Tibial nerve (tissue), 4 donors: ENCODE measurements at regions not wholly inside any gene's neighbourhood (a gene's known extent, or its start where the extent isn't known, plus 50 kb on each side); places are given as distances from the start of the nearest gene placed in this dataset.

Source experiments
- DNase-seq, 2 donors: peaks; one replicate each; pipeline ENCODE4 v3.0.0-alpha.2; 2019; ENCODE audit warnings: low spot score in 2 of 2
- H3K27ac ChIP-seq, 4 donors: fragments of 200-600 bp; sonication (generic) in 3 of 4; one replicate each; pipeline ENCODE4 v1.5.1; 2017 to 2019; ENCODE audit warnings: mild to moderate bottlenecking in 1 of 4
- H3K27me3 ChIP-seq, 2 donors: fragments of 200-600 bp; sonication (generic) in 1 of 2; one replicate each; pipeline versions ENCODE4 v1.5.1 to v1.6.0; 2017 to 2019
- H3K36me3 ChIP-seq, 3 donors: fragments of 200-600 bp; sonication (generic); one replicate each; pipeline ENCODE4 v1.5.1; 2018 to 2019
- H3K4me1 ChIP-seq, 4 donors: fragments of 200-600 bp; sonication (generic) in 3 of 4; one replicate each; pipeline ENCODE4 v1.5.1; 2017 to 2019
- H3K4me3 ChIP-seq, 4 donors: fragments of 200-600 bp; sonication (generic) in 3 of 4; one replicate each; pipeline ENCODE4 v1.5.1; 2017 to 2019; ENCODE audit warnings: mild to moderate bottlenecking in 1 of 4, moderate library complexity in 1 of 4
- H3K9me3 ChIP-seq, 4 donors: fragments of 200-600 bp; sonication (generic) in 3 of 4; one replicate each; pipeline ENCODE4 v1.5.1; 2017 to 2019
- EP300 ChIP-seq, 2 donors: sonication (generic); formaldehyde crosslinking; IDR thresholded peaks; one replicate each; pipeline ENCODE4 v1.6.1; 2017; ENCODE audit warnings: antibody characterized with exemption in 2 of 2, mild to moderate bottlenecking in 1 of 2
- POLR2A ChIP-seq, 2 donors: fragments of 450-650 bp; IDR thresholded peaks; one replicate each; pipeline ENCODE4 v1.6.1; 2017; ENCODE audit warnings: antibody characterized with exemption in 2 of 2, mild to moderate bottlenecking in 2 of 2, moderate library complexity in 2 of 2
- WGBS, 2 donors: methylation state at CpG; one replicate each; pipeline ENCODE4 v1.1.5; 2018; 5-methylcytosine and 5-hydroxymethylcytosine counted together
- TF ChIP-seq, protein P1 (sequence below), 5 experiments: fragments of 200-600 bp in 3 of 5; fragments of 450-650 bp in 2 of 5; sonication (generic) in 3 of 5; IDR thresholded peaks; one replicate each; pipeline ENCODE4 v1.5.1; 2016 to 2019; ENCODE audit warnings: antibody characterized with exemption in 5 of 5, mild to moderate bottlenecking in 3 of 5, moderate library complexity in 2 of 5

DNA sequence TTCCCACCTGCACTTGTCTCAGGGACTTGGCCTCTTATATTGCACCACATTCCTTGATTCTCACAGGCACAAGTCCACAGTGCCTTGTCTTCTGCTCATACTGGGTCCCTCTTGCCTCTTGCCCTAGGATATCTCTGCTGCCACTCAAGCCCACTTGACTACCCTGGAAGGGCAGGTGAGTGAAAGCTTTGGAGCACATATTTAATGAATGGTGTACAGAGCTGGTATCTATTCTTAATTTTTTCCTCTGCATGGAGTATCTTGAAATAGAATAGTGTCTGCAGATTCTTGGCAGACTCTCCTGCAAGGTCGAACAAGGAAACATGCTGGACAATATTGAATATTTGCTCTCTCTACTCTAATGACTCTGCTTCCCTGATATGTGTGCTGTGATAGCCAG is 1248.0 kb downstream of the MAT2B start:
- H3K4me1 ChIP-seq = no peaks in the 10 kb centered on the region
- H3K9me3 ChIP-seq = no peaks in the 10 kb centered on the region
- no peaks in the 10 kb centered on the region for H3K27me3 ChIP-seq
- 71 to 72% methylated on average over 1 of the region's 1 CpG for WGBS, 2 donors
- H3K27ac ChIP-seq = no peak overlapping the region
- TF ChIP-seq, protein P1, sequence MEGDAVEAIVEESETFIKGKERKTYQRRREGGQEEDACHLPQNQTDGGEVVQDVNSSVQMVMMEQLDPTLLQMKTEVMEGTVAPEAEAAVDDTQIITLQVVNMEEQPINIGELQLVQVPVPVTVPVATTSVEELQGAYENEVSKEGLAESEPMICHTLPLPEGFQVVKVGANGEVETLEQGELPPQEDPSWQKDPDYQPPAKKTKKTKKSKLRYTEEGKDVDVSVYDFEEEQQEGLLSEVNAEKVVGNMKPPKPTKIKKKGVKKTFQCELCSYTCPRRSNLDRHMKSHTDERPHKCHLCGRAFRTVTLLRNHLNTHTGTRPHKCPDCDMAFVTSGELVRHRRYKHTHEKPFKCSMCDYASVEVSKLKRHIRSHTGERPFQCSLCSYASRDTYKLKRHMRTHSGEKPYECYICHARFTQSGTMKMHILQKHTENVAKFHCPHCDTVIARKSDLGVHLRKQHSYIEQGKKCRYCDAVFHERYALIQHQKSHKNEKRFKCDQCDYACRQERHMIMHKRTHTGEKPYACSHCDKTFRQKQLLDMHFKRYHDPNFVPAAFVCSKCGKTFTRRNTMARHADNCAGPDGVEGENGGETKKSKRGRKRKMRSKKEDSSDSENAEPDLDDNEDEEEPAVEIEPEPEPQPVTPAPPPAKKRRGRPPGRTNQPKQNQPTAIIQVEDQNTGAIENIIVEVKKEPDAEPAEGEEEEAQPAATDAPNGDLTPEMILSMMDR (IDR thresholded peaks at IDR 0.05) = no peak
- TF ChIP-seq EP300 (IDR thresholded peaks at IDR 0.05) (no peak), POLR2A (IDR thresholded peaks at IDR 0.05) (no peak)
- no peaks in the 10 kb centered on the region for H3K36me3 ChIP-seq
- no peak overlapping the region for H3K4me3 ChIP-seq
- DNase-seq = no peak

DNA sequence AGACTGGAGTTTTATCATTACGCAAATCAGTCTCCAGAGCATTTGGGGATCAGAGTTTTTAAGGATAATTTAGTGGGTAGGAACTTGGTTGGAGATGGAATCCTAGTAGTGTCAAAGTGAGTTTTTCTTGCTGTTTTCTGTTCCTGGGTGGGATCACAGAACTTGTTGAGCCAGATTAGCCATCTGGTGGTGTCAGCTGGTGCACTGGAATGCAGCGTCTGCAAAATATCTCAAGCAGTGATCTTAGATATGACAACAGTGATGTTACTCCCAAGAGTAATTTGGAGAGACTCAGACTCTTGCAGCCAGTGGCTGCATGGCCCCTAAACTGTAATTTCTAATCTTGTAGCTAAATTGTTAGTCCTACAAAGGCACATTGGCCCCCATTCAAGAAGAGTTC is 1257.8 kb downstream of the MAT2B start:
- TF ChIP-seq POLR2A (IDR thresholded peaks at IDR 0.05) (no peak), EP300 (IDR thresholded peaks at IDR 0.05) (no peak)
- TF ChIP-seq, protein P1 (IDR thresholded peaks at IDR 0.05) = no peak
- H3K27ac ChIP-seq = no peak overlapping the region
- no peak for DNase-seq
- H3K36me3 ChIP-seq = no peaks in the 10 kb centered on the region
- whole genome bisulfite sequencing, 2 donors = 77 to 85% methylated on average over 2 of the region's 2 CpGs
- H3K9me3 ChIP-seq = no peaks in the 10 kb centered on the region
- H3K4me1 ChIP-seq = no peaks in the 10 kb centered on the region
- H3K4me3 ChIP-seq = no peak overlapping the region
- H3K27me3 ChIP-seq = no peaks in the 10 kb centered on the region

DNA sequence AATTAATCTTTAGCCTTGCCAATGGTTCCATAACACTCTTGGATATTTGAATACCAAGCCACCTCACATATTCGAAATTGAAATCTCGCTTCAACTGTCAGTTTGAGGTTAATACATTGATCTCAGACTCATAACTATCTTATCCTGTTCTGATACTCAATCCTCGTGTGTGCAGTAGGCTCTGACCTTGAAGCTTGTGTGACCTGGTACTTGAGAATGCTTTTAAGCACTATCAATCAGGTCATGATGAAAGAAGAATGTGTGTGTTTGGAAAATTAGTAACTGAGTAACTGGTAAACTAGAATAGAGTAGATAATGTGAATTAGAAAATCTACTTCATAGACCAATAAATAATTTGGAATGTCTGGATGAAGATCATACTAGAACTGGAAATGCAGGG is 1266.7 kb downstream of the MAT2B start:
- Histone ChIP-seq H3K27ac (no peak overlapping the region), H3K36me3 (no peaks in the 10 kb centered on the region), H3K9me3 (no peaks in the 10 kb centered on the region), H3K4me3 (no peak overlapping the region), H3K4me1 (no peaks in the 10 kb centered on the region), H3K27me3 (no peaks in the 10 kb centered on the region)
- WGBS, 2 donors = 78 to 86% methylated on average over 3 of the region's 3 CpGs
- TF ChIP-seq EP300 (IDR thresholded peaks at IDR 0.05) = no peak
- TF ChIP-seq, protein P1 (IDR thresholded peaks at IDR 0.05) = no peak
- TF ChIP-seq POLR2A (IDR thresholded peaks at IDR 0.05) = no peak
- DNase-seq = no peak

DNA sequence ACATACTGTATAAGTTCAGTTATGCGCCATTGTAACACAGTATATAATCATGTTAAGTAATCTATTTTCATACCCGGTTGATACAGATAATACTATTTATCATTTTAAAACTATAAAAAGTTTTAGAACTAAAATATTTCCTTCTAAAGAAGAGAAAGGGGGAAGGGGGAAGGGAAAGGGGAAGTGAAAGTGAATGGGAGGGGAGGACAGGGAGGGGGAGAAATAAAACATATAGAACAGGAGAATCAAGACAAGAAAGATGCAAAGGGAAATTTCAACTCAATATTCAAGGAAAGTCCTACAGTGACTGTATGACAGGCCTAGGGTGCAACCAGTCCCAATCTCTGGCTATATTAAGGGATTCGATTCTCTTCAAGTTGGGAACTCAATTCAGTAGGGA is 1278.8 kb downstream of the MAT2B start:
- H3K27me3 ChIP-seq = no peaks in the 10 kb centered on the region
- no peaks in the 10 kb centered on the region for H3K4me1 ChIP-seq
- H3K27ac ChIP-seq = no peak overlapping the region
- H3K4me3 ChIP-seq = no peak overlapping the region
- H3K9me3 ChIP-seq = no peaks in the 10 kb centered on the region
- no peak for DNase-seq
- TF ChIP-seq POLR2A (IDR thresholded peaks at IDR 0.05) (no peak), EP300 (IDR thresholded peaks at IDR 0.05) (no peak)
- TF ChIP-seq, protein P1 (IDR thresholded peaks at IDR 0.05) = no peak
- no peaks in the 10 kb centered on the region for H3K36me3 ChIP-seq
- 89 to 93% methylated on average over 3 of the region's 3 CpGs for WGBS, 2 donors

DNA sequence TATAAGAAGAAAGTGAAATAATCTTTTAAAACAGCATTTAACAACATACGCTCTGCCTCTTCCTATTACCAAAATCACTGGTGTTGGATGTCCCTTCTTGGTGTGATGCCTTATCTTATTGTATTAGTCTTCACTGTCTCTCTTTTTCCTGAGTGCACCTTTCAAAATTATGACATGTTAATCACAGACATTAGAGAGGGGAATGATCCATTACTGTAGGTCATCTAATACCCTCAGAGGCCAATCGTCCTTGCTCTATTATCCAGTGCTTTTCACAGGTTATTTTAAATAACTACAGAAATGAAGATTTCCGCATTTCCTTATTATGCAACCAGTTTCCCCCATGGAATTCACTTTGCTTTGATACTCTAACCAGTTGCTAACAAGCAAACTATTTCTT is 1292.7 kb downstream of the MAT2B start:
- TF ChIP-seq, protein P1 (IDR thresholded peaks at IDR 0.05) = no peak
- no peak for TF ChIP-seq POLR2A (IDR thresholded peaks at IDR 0.05)
- TF ChIP-seq EP300 (IDR thresholded peaks at IDR 0.05) = no peak

More for the DNA sequence above, 1292.7 kb downstream of the MAT2B start:
- Histone ChIP-seq H3K36me3 (no peaks in the 10 kb centered on the region), H3K4me1 (no peaks in the 10 kb centered on the region), H3K4me3 (no peak overlapping the region), H3K9me3 (peaks cover 0 to 10% (median 0%) of the 10 kb centered on the region in 4 donors), H3K27me3 (no peaks in the 10 kb centered on the region), H3K27ac (no peak overlapping the region)
- WGBS, 2 donors = 79% methylated on average over 3 of the region's 3 CpGs
- DNase-seq = no peak
